ENCODE measurements at regions not wholly inside any gene's neighbourhood (a gene's known extent, or its start where the extent isn't known, plus 50 kb on each side); places are given as distances from the start of the nearest gene placed in this dataset.

DNA sequence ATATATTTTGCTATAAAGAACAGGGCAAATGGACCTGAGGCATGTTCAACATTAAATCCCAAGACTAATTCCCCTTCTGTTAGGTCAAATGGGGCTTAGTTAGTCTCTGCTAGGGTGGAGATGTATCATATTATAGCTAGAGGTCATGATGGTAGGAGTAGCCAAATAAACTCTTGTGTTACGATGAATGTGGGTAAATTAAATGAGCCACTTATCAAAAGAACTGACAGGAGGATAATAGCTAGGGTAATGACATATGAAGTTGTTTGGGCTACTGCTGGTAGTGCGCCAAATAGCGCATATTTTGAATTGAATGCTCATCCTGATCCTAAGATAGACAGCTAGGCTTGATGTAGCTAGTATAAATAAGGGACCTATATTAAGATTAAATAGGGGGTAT lies 445.0 kb downstream of the GXYLT1 start:
- Histone ChIP-seq H3K4me3 (ENCODE audit: low read depth, low read length) (no peak overlapping the region), H2AFZ (ENCODE audit: low read length, unreplicated experiment) (no peak overlapping the region), H3K36me3 (ENCODE audit: insufficient read depth, low read length) (no peaks in the 10 kb centered on the region), H3K4me1 (ENCODE audit: control insufficient read depth, insufficient read depth, low read length, unreplicated experiment) (no peaks in the 10 kb centered on the region), H3K27ac (ENCODE audit: low read depth, low read length) (no peak overlapping the region), H3K79me2 (ENCODE audit: control insufficient read depth, insufficient read depth, low read length, unreplicated experiment) (no peaks in the 10 kb centered on the region), H3K27me3 (ENCODE audit: insufficient read depth, low read length) (no peaks in the 10 kb centered on the region)

DNA sequence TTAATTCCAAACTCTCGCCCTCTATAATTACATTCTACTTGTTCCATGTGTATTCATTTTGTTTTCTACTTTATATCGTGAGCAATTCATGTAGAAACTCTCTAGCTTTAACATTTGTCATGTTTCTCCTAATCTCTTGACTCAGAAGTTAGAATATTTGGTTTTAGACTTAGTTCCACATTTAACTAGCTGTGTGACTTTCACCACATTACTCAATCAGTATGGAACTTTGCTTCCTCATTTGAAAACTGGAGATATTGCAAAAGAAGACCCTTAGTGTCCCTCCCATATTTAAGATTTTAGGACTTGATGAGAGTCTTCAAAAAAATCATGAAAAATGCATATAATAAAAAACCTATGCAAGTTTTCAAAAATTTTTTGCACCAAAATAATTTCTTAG lies 447.5 kb downstream of the GXYLT1 start:
- no peak overlapping the region for H3K27ac ChIP-seq (ENCODE audit: low read depth, low read length)
- H3K4me3 ChIP-seq (ENCODE audit: low read depth, low read length), result no peak overlapping the region
- H3K36me3 ChIP-seq (ENCODE audit: insufficient read depth, low read length), result no peaks in the 10 kb centered on the region
- no peaks in the 10 kb centered on the region for H3K79me2 ChIP-seq (ENCODE audit: control insufficient read depth, insufficient read depth, low read length, unreplicated experiment)
- no peaks in the 10 kb centered on the region for H3K27me3 ChIP-seq (ENCODE audit: insufficient read depth, low read length)
- H3K4me1 ChIP-seq (ENCODE audit: control insufficient read depth, insufficient read depth, low read length, unreplicated experiment), result no peaks in the 10 kb centered on the region
- H2AFZ ChIP-seq (ENCODE audit: low read length, unreplicated experiment), result no peak overlapping the region

DNA sequence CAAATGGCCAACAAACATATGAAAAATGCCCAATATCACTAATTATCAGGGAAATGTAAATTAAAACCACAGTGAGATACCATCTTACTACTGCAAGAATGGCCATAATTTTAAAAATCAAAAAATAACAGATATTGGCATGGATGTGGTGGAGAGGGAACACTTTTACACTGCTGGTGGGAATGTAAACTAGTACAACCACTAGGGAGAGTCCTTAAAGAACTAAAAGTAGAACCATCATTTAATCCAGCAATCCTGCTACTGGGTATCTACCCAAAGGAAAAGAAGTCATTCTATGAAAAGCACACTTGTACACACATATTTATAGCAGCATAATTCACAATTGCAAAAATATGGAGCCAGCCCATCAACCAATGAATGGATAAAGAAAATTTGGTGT lies 459.7 kb downstream of the GXYLT1 start:
- Histone ChIP-seq H3K4me1 (ENCODE audit: control insufficient read depth, insufficient read depth, low read length, unreplicated experiment) (no peaks in the 10 kb centered on the region), H3K36me3 (ENCODE audit: insufficient read depth, low read length) (no peaks in the 10 kb centered on the region), H3K79me2 (ENCODE audit: control insufficient read depth, insufficient read depth, low read length, unreplicated experiment) (no peaks in the 10 kb centered on the region), H2AFZ (ENCODE audit: low read length, unreplicated experiment) (no peak overlapping the region), H3K27ac (ENCODE audit: low read depth, low read length) (no peak overlapping the region), H3K27me3 (ENCODE audit: insufficient read depth, low read length) (no peaks in the 10 kb centered on the region), H3K4me3 (ENCODE audit: low read depth, low read length) (no peak overlapping the region)

DNA sequence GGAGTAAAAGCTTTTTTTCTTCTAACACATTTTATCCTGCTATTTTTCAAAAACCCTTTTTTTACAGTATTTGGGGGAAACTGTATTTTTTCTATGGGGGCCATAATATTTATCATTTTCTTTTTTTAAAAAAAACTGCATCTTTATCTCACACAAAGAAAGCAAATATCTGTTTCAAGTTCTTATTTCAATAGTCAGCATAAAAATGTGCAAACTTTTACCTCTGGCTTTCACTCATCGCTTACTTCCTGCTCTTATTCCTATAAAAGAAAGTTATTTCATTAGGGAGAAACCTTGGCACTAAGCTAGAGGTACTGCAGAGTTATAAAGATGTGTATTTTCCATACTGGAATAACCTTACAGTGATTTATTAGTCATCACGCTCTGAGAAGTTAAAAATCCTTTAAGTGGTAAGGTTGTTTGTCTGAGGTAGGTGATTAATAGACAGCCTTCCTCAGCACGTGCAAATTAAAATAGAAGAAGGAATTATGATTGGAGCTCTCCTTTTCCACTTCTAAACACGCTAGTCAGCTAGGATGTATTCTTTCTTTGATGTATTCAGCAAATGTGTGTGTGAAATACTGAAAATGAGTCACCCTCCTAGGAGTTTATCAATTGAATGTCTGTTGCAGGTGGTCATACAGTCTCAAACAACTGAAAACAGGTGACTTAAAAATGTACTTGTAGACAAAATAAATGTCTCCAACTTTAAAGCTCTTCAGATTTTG lies 461.0 kb downstream of the GXYLT1 start:
- H3K4me1 ChIP-seq (ENCODE audit: control insufficient read depth, insufficient read depth, low read length, unreplicated experiment), result no peaks in the 10 kb centered on the region
- H3K79me2 ChIP-seq (ENCODE audit: control insufficient read depth, insufficient read depth, low read length, unreplicated experiment), result no peaks in the 10 kb centered on the region
- H3K36me3 ChIP-seq (ENCODE audit: insufficient read depth, low read length), result no peaks in the 10 kb centered on the region
- no peak overlapping the region for H3K27ac ChIP-seq (ENCODE audit: low read depth, low read length)
- no peak overlapping the region for H3K4me3 ChIP-seq (ENCODE audit: low read depth, low read length)
- no peaks in the 10 kb centered on the region for H3K27me3 ChIP-seq (ENCODE audit: insufficient read depth, low read length)
- H2AFZ ChIP-seq (ENCODE audit: low read length, unreplicated experiment), result no peak overlapping the region

DNA sequence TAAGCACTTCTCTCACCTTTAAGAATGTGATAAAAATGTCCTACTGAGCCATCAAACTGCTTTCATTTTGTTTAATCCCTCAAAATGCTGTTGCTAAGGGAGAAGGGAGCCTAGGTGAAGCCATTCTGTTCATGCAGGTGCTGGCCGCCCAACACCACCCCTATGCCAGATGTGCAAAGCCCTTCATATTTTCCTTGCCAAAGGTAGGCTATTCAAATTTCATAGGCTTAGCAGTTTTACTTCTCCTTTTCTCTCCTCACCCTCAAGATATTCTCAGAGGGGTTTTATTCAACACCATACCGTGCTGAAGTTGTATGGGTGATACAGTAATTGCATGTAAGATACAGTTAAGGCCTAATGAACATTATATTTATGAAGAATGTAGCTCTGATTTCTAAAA lies 461.7 kb downstream of the GXYLT1 start:
- no peaks in the 10 kb centered on the region for H3K27me3 ChIP-seq (ENCODE audit: insufficient read depth, low read length)
- H2AFZ ChIP-seq (ENCODE audit: low read length, unreplicated experiment), result no peak overlapping the region
- H3K36me3 ChIP-seq (ENCODE audit: insufficient read depth, low read length), result no peaks in the 10 kb centered on the region
- no peaks in the 10 kb centered on the region for H3K79me2 ChIP-seq (ENCODE audit: control insufficient read depth, insufficient read depth, low read length, unreplicated experiment)
- no peak overlapping the region for H3K27ac ChIP-seq (ENCODE audit: low read depth, low read length)
- no peaks in the 10 kb centered on the region for H3K4me1 ChIP-seq (ENCODE audit: control insufficient read depth, insufficient read depth, low read length, unreplicated experiment)
- no peak overlapping the region for H3K4me3 ChIP-seq (ENCODE audit: low read depth, low read length)

DNA sequence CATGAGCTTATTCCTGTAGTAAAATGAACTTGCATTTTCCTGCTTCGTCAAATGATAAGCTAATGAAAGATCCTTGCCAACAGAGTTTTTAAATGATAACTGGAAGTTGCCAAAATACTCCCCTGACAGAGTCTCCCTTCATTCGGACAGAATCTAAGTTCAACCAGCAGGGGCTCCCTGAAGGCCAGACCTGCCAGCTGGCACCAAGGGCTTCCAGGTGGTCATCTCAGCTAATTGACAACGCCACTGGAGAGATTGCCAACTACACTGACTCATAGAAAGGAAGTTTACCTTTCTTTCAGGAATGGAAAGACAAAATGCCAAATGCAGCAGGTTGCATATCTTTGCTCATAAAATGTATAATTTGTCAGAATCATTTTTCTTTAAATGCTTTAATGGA lies 462.8 kb downstream of the GXYLT1 start:
- H3K27ac ChIP-seq (ENCODE audit: low read depth, low read length), result no peak overlapping the region
- H3K4me3 ChIP-seq (ENCODE audit: low read depth, low read length), result no peak overlapping the region
- no peak overlapping the region for H2AFZ ChIP-seq (ENCODE audit: low read length, unreplicated experiment)
- H3K4me1 ChIP-seq (ENCODE audit: control insufficient read depth, insufficient read depth, low read length, unreplicated experiment), result no peaks in the 10 kb centered on the region
- H3K27me3 ChIP-seq (ENCODE audit: insufficient read depth, low read length), result no peaks in the 10 kb centered on the region
- no peaks in the 10 kb centered on the region for H3K36me3 ChIP-seq (ENCODE audit: insufficient read depth, low read length)
- H3K79me2 ChIP-seq (ENCODE audit: control insufficient read depth, insufficient read depth, low read length, unreplicated experiment), result no peaks in the 10 kb centered on the region

DNA sequence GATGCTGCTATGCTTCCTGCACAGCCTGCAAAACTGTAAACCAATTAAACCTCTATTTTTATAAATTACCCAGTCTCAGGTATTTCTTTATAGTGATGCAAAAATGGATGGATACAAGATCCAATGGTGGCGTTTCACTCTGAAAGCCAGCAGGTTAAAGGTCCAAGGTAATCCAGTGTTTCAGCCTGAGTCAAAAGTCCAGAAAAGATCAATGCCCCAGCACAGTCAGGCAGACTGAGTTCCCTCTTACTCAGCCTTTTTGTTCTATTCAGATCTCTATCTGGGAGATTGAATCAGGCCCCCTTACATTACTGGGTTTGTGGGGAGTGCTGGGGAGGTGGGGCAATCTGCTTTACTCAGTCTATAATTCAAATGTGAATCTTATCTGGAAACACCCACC lies 464.5 kb downstream of the GXYLT1 start:
- H3K27me3 ChIP-seq (ENCODE audit: insufficient read depth, low read length), result no peaks in the 10 kb centered on the region
- no peaks in the 10 kb centered on the region for H3K4me1 ChIP-seq (ENCODE audit: control insufficient read depth, insufficient read depth, low read length, unreplicated experiment)
- no peak overlapping the region for H3K4me3 ChIP-seq (ENCODE audit: low read depth, low read length)
- no peak overlapping the region for H2AFZ ChIP-seq (ENCODE audit: low read length, unreplicated experiment)
- H3K27ac ChIP-seq (ENCODE audit: low read depth, low read length), result no peak overlapping the region
- no peaks in the 10 kb centered on the region for H3K79me2 ChIP-seq (ENCODE audit: control insufficient read depth, insufficient read depth, low read length, unreplicated experiment)
- H3K36me3 ChIP-seq (ENCODE audit: insufficient read depth, low read length), result no peaks in the 10 kb centered on the region

DNA sequence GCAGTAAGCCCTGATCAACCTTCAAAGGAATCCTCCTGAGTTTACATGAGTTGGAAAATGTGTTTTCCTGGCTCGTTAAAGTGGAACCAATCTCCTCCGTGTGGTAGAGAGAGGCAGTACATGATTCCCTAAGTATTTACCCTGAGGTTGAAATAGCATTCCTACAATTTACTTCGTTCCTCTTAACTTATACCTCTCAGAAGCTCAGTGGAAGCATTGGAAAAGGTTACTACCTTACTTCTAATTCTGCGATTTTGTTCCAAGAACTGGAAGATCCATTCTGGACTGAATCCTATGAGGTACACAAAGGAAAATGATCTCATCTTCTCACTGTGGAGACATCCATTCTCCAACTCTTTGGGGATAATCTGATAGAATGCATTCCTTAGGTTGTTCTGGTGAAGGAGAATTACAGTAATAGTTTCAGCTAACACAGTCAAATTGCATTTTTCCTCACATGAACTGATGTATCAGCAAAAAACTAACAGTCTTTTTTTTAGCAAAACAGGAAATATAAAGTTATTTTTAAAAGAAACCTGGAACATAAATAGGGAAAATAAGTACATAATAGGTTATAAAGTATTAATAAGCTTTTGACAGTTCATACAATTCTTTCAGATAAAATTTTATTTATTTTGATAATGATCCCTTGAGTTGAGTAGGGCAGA lies 475.6 kb downstream of the PDZRN4 start:
- Histone ChIP-seq H3K4me1 (ENCODE audit: control insufficient read depth, insufficient read depth, low read length, unreplicated experiment) (no peaks in the 10 kb centered on the region), H3K36me3 (ENCODE audit: insufficient read depth, low read length) (no peaks in the 10 kb centered on the region), H2AFZ (ENCODE audit: low read length, unreplicated experiment) (no peak overlapping the region), H3K4me3 (ENCODE audit: low read depth, low read length) (no peak overlapping the region), H3K79me2 (ENCODE audit: control insufficient read depth, insufficient read depth, low read length, unreplicated experiment) (no peaks in the 10 kb centered on the region), H3K27ac (ENCODE audit: low read depth, low read length) (no peak overlapping the region), H3K27me3 (ENCODE audit: insufficient read depth, low read length) (no peaks in the 10 kb centered on the region)

DNA sequence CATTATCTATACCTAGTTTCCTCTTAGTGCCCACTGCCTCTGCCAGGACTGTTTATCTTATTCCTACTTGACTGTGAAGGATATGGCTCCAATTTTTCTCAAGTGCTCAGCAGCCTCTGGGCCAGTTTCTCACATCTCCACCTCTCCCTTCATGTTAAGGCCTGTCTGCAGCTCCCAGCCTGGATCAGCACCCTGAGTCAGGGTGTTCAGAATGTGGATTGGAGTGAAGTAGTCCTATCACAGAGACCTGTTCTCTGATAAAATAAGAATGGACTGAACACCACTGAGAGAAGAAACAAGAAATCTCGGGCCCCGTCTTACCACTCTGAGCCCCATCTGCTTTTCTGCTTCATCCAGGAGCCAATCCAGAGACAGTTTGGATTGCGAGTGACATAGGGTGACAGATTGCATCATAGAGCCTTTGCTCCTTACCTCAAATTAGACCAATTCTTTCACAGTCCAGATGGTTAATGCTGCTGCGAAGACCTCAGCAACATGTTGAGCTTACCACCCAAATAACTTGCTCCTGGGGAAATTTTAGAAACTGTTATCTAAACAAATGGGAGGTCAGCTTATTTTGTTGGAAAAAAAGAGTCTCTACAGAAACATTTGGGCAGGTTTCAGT lies 473.1 kb downstream of the PDZRN4 start:
- Histone ChIP-seq H3K27me3 (ENCODE audit: insufficient read depth, low read length) (no peaks in the 10 kb centered on the region), H3K4me3 (ENCODE audit: low read depth, low read length) (no peak overlapping the region), H3K27ac (ENCODE audit: low read depth, low read length) (no peak overlapping the region), H3K4me1 (ENCODE audit: control insufficient read depth, insufficient read depth, low read length, unreplicated experiment) (no peaks in the 10 kb centered on the region), H3K79me2 (ENCODE audit: control insufficient read depth, insufficient read depth, low read length, unreplicated experiment) (no peaks in the 10 kb centered on the region), H3K36me3 (ENCODE audit: insufficient read depth, low read length) (no peaks in the 10 kb centered on the region), H2AFZ (ENCODE audit: low read length, unreplicated experiment) (no peak overlapping the region)

DNA sequence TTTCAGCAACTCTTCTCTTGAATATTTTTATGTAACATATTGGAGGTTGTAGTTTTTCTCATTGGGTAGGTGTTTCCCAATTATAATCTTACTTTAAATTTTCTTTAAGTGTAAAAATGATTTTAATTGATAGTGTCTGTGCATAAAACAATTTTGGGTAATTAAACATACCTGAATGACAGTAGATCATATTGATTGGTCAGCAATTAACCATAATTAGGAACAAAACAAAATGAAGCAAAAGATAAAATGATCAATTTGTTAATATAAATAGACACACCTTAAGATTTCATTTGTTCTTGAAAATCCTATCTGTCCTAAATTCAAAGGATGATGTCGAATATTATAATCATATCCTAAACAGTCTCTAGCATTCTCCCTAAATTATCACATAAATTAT lies 468.3 kb downstream of the PDZRN4 start:
- H3K4me3 ChIP-seq (ENCODE audit: low read depth, low read length), result no peak overlapping the region
- H3K79me2 ChIP-seq (ENCODE audit: control insufficient read depth, insufficient read depth, low read length, unreplicated experiment), result no peaks in the 10 kb centered on the region
- no peaks in the 10 kb centered on the region for H3K4me1 ChIP-seq (ENCODE audit: control insufficient read depth, insufficient read depth, low read length, unreplicated experiment)
- H2AFZ ChIP-seq (ENCODE audit: low read length, unreplicated experiment), result no peak overlapping the region
- no peak overlapping the region for H3K27ac ChIP-seq (ENCODE audit: low read depth, low read length)
- H3K36me3 ChIP-seq (ENCODE audit: insufficient read depth, low read length), result no peaks in the 10 kb centered on the region
- no peaks in the 10 kb centered on the region for H3K27me3 ChIP-seq (ENCODE audit: insufficient read depth, low read length)

All from ACC112 (cell line).